Suprapubic skin (tissue), 4 donors: ENCODE measurements at regions not wholly inside any gene's neighbourhood (a gene's known extent, or its start where the extent isn't known, plus 50 kb on each side); places are given as distances from the start of the nearest gene placed in this dataset.

Experiments
- DNase-seq, 2 donors: peaks; one replicate each; pipeline ENCODE4 v3.0.0-alpha.2; 2019; ENCODE audit warnings: low spot score in 2 of 2
- H3K27ac ChIP-seq: fragments of 200-600 bp; sonication (generic); one replicate; pipeline ENCODE4 v1.5.1; 2019
- H3K27me3 ChIP-seq: fragments of 200-600 bp; sonication (generic); one replicate; pipeline ENCODE4 v1.5.1; 2019
- H3K36me3 ChIP-seq: fragments of 200-600 bp; sonication (generic); one replicate; pipeline ENCODE4 v1.5.1; 2019
- H3K4me1 ChIP-seq: fragments of 200-600 bp; sonication (generic); one replicate; pipeline ENCODE4 v1.5.1; 2019
- H3K4me3 ChIP-seq: fragments of 200-600 bp; sonication (generic); one replicate; pipeline ENCODE4 v1.5.1; 2019; ENCODE audit warnings: mild to moderate bottlenecking
- H3K9me3 ChIP-seq: fragments of 200-600 bp; sonication (generic); one replicate; pipeline ENCODE4 v1.5.1; 2019
- CTCF ChIP-seq, 2 donors: fragments of 200-600 bp in 1 of 2; fragments of 450-650 bp in 1 of 2; sonication (generic) in 1 of 2; IDR thresholded peaks; one replicate each; pipeline ENCODE4 v1.5.1; 2016 to 2019; ENCODE audit warnings: antibody characterized with exemption in 2 of 2, mild to moderate bottlenecking in 1 of 2, moderate library complexity in 1 of 2
- EP300 ChIP-seq: sonication (generic); formaldehyde crosslinking; IDR thresholded peaks from one replicate; pipeline ENCODE4 v1.6.1; 2017; ENCODE audit warnings: antibody characterized with exemption
- POLR2A ChIP-seq, 2 donors: fragments of 450-650 bp; IDR thresholded peaks; one replicate each; pipeline ENCODE4 v1.6.1; 2017; ENCODE audit warnings: antibody characterized with exemption in 2 of 2, mild to moderate bottlenecking in 2 of 2, moderate library complexity in 2 of 2
- POLR2AphosphoS5 ChIP-seq, 3 donors: sonication (generic); formaldehyde crosslinking; IDR thresholded peaks; one replicate each; pipeline ENCODE4 v1.6.1; 2017; ENCODE audit warnings: antibody characterized with exemption in 3 of 3
- WGBS: methylation state at CpG from one replicate; pipeline ENCODE4 v1.1.5; 2018; 5-methylcytosine and 5-hydroxymethylcytosine counted together

- H3K27me3 ChIP-seq = no peaks in the 10 kb centered on the region
- no peak overlapping the region for H3K27ac ChIP-seq
- H3K36me3 ChIP-seq = no peaks in the 10 kb centered on the region
- DNase-seq = no peak
- peaks cover 39% of the 10 kb centered on the region for H3K4me1 ChIP-seq
- no peak overlapping the region for H3K4me3 ChIP-seq
- no peak for TF ChIP-seq EP300
- no peak for TF ChIP-seq CTCF (IDR thresholded peaks at IDR 0.05)
- TF ChIP-seq POLR2A (IDR thresholded peaks at IDR 0.05) = no peak
- no peak for TF ChIP-seq POLR2AphosphoS5 (IDR thresholded peaks at IDR 0.05)
- WGBS = 66% methylated on average over 6 of the region's 6 CpGs
- no peaks in the 10 kb centered on the region for H3K9me3 ChIP-seq
Observed at GRCh38 chr20:20783450-20783849, 71.0 kb upstream of the RALGAPA2 start.

DNA sequence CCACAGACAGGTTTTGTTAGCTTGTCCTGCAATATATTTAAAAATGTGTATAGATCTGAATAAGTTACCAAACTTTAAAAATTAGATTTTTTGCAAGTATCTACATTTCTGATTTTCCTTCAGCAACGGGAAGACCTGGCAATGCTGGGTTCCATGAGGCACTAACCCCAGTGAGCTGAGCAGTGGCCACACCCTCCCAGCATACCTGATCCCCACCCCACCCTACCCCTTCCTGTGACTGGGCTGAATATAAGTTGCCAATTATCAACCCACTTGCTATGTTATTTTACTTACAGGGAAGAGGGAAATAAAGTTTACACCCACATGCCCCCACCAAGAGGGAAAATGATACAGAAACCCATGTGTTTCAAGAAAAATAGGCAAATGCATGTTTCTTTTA, 70.3 kb upstream of the RALGAPA2 start:
- TF ChIP-seq POLR2A (IDR thresholded peaks at IDR 0.05) (no peak), CTCF (IDR thresholded peaks at IDR 0.05) (no peak), POLR2AphosphoS5 (IDR thresholded peaks at IDR 0.05) (no peak), EP300 (no peak)
- Histone ChIP-seq H3K36me3 (no peaks in the 10 kb centered on the region), H3K27ac (no peak overlapping the region), H3K4me3 (no peak overlapping the region), H3K9me3 (no peaks in the 10 kb centered on the region), H3K4me1 (peaks cover 39% of the 10 kb centered on the region), H3K27me3 (no peaks in the 10 kb centered on the region)
- WGBS = 40% methylated on average over 1 of the region's 1 CpG
- DNase-seq = no peak

DNA sequence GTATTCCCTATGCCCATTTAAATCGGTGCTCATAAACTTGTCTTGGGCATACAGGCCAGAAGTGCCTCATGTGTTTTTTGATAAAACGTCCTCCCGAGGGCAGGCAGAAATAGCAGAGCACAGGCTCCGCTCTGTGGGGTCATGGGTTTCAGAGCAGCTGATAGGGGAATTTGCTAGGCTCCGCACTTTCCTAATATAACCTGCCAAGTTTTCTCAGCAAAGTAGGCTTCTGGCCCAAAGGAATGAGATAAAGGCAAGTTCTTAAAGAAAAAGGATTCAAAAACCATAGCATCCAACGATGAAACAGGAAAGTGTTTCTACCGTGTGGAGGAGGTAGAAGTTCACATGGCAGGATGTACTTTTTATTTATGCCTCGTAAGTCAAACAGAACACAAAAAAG, 69.8 kb upstream of the RALGAPA2 start:
- no peaks in the 10 kb centered on the region for H3K9me3 ChIP-seq
- H3K4me3 ChIP-seq = no peak overlapping the region
- no peaks in the 10 kb centered on the region for H3K27me3 ChIP-seq
- no peak overlapping the region for H3K27ac ChIP-seq
- H3K36me3 ChIP-seq = no peaks in the 10 kb centered on the region
- peaks cover 39% of the 10 kb centered on the region for H3K4me1 ChIP-seq
- no peak for DNase-seq
- TF ChIP-seq EP300 (no peak), CTCF (IDR thresholded peaks at IDR 0.05) (no peak), POLR2A (IDR thresholded peaks at IDR 0.05) (no peak), POLR2AphosphoS5 (IDR thresholded peaks at IDR 0.05) (no peak)
- 33% methylated on average over 8 of the region's 8 CpGs for WGBS

DNA sequence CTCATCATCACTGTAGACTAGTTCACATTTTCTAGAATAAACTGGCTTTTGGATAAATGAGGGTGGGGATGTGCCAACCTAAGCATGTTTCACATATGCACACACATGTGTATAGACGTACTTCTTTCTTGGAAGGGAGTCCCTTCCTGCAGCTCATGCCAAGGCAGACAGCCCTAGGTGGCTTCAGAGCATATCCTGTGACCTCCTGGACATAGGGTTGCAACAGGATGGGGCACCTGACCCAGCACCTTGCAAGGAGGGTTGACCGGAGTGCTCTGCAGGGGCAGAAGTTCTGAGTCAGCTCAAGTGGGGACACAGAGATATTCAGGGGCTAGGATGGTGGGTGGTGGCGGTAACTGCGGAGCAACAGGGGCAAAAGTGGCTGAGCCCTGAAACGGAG, 68.6 kb upstream of the RALGAPA2 start:
- Histone ChIP-seq H3K9me3 (no peaks in the 10 kb centered on the region), H3K27ac (peak overlapping the region; percentile 83), H3K4me3 (no peak overlapping the region), H3K27me3 (no peaks in the 10 kb centered on the region), H3K36me3 (no peaks in the 10 kb centered on the region), H3K4me1 (peaks cover 39% of the 10 kb centered on the region)
- no peak for DNase-seq
- TF ChIP-seq POLR2AphosphoS5 (IDR thresholded peaks at IDR 0.05) = no peak
- WGBS = 88% methylated on average over 2 of the region's 5 CpGs

DNA sequence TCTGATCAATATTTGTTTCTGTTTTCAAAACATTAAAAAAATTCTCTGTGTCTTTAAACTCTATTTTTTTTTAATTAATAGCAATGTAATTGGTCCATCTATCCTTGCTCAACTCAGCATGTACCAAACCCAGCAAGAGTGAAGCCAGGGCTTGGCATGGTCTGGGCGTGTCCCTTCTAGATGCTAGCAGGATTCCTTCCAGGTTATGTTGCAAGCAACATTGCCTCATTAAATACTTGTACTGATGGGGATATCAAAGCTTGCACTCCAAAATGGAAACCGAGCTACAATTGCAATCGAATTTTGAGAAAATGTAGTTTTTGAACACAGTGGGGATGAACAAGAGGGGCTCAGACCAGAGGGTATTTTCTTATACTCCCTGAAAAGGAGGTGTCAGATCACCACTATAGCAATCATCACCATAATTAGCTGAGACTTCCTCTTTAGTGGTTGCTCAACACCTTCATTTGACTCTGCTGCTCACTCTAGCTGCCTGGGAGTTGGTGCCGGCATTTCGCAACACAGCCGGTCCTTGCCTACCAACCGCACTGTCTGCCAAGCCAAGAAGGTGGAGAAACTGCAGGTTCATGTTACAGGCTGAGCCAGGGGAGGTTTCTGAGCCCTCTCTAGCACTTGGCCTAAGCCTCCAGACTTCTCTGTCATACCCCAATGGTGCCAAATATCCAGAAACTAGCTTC, 67.8 kb upstream of the RALGAPA2 start:
- Histone ChIP-seq H3K27ac (peak overlapping the region; percentile 83), H3K9me3 (no peaks in the 10 kb centered on the region), H3K36me3 (no peaks in the 10 kb centered on the region), H3K4me1 (peaks cover 39% of the 10 kb centered on the region), H3K4me3 (peak overlapping the region; percentile 29), H3K27me3 (no peaks in the 10 kb centered on the region)
- WGBS = 42% methylated on average over 7 of the region's 7 CpGs
- DNase-seq = peak; percentile 86 to 89
- peak in 2 of 3 donors; percentile 29 to 47 for TF ChIP-seq POLR2AphosphoS5 (IDR thresholded peaks at IDR 0.05)
- no peak for TF ChIP-seq EP300

- Histone ChIP-seq H3K4me1 (peaks cover 39% of the 10 kb centered on the region), H3K27me3 (no peaks in the 10 kb centered on the region), H3K9me3 (no peaks in the 10 kb centered on the region), H3K36me3 (no peaks in the 10 kb centered on the region), H3K4me3 (no peak overlapping the region), H3K27ac (no peak overlapping the region)
- DNase-seq = no peak
- 88% methylated on average over 2 of the region's 2 CpGs for WGBS
- TF ChIP-seq POLR2AphosphoS5 (IDR thresholded peaks at IDR 0.05) = no peak
Observed at GRCh38 chr20:20778676-20779075, 66.2 kb upstream of the RALGAPA2 start.
